Activated naive CD4-positive, alpha-beta T cell treated with anti-CD3 and anti-CD28 coated beads, Interleukin-2, amount 10 ng/mL, durations not matched to agents 7 days and 5 days (primary cell): ENCODE measurements at regions not wholly inside any gene's neighbourhood (a gene's known extent, or its start where the extent isn't known, plus 50 kb on each side); places are given as distances from the start of the nearest gene placed in this dataset.
"Not testable (repeated sequence)": the region's sequence is repeated elsewhere in the genome, so short reads cannot be mapped to it uniquely, and the experiment has no call there.

ENCODE experiments used
- CTCF ChIA-PET: fragments of 350-600 bp; sonication (Branson Sonifier 250); formaldehyde crosslinking; loops from one replicate; lab custom pipeline; 2021; ENCODE audit warnings: antibody characterized with exemption; lab: Charles Lee
- DNase-seq: peaks from one replicate; pipeline ENCODE4 v3.0.0-alpha.2; 2020
- H3K27ac Mint-ChIP-seq: one replicate; pipeline ENCODE4 v1.8.0; 2021; ENCODE audit warnings: mild to moderate bottlenecking, moderate library complexity, mixed read lengths
- H3K27me3 Mint-ChIP-seq: one replicate; pipeline ENCODE4 v1.8.0; 2021; ENCODE audit warnings: mild to moderate bottlenecking, mixed read lengths
- H3K36me3 Mint-ChIP-seq: one replicate; pipeline ENCODE4 v1.8.0; 2021; ENCODE audit warnings: mixed read lengths
- H3K4me1 Mint-ChIP-seq: one replicate; pipeline ENCODE4 v1.8.0; 2021; ENCODE audit warnings: mixed read lengths
- H3K4me3 Mint-ChIP-seq: one replicate; pipeline ENCODE4 v1.8.0; 2021; ENCODE audit warnings: mild to moderate bottlenecking, moderate library complexity, mixed read lengths
- H3K9me3 Mint-ChIP-seq: one replicate; pipeline ENCODE4 v1.8.0; 2021; ENCODE audit warnings: mixed read lengths

DNA sequence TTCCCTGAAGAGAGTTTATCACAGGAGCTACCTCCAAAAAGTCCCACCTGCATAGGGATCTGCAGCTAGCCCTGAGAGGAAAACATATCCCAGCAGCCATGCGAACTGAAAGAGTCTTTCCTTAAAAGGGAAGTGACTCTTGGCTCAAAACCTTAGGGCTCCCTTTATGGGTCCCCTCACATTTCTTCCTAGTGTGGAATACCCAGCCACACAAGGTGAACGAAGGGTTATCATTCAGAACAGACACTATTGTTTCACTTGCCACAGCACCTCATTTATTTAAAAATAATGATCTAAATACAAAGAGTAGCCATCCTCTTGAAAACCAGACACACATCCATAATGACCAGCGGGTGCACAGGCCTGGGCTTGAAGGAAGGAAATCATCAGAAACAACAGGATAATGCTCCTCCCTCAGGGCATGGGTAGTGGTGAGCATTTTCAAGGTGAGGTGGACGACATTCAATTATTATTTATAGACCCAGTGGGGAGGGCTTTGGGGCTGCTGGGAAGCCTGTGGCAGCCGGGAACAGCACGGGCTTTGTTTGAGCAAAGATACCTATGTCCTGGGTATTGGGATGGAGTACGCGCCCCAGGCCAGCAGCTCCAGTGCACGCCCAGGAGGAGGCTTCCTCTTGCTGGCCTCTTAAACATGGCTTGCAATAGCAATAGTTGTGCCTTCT is 119.0 kb upstream of the ITGA6 start:
- no peaks in the 10 kb centered on the region for H3K36me3 Mint-ChIP-seq
- H3K4me1 Mint-ChIP-seq, result no peaks in the 10 kb centered on the region
- no peak for DNase-seq
- CTCF ChIA-PET, result no interaction called here
- no peak overlapping the region for H3K27ac Mint-ChIP-seq
- peaks cover 11% of the 10 kb centered on the region for H3K27me3 Mint-ChIP-seq
- no peak overlapping the region for H3K4me3 Mint-ChIP-seq
- no peaks in the 10 kb centered on the region for H3K9me3 Mint-ChIP-seq

DNA sequence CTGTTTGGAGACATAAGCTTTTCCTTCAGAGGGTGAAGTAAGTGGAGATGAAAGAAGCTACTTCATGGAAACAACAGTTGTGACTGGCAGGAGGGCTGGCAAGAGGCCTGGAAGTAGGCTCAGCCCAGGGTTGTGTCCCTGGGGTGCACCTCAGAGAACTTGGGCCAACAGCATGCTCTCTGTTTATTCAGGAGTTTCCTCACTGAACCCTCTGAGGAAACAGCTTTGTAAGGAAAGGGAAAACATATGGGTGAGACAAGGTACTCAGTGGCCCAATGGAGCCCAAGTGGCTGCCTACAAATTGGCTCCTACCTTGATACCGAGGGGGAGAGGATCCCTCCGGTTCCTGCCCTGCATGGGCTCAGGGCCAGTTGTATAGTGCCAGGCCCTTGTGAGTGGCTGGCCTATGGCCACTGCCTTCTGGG is 115.5 kb upstream of the ITGA6 start:
- Mint-ChIP-seq H3K4me1 (no peaks in the 10 kb centered on the region), H3K27ac (no peak overlapping the region), H3K36me3 (no peaks in the 10 kb centered on the region), H3K4me3 (no peak overlapping the region), H3K9me3 (no peaks in the 10 kb centered on the region), H3K27me3 (peaks cover 5% of the 10 kb centered on the region)
- CTCF ChIA-PET, result no interaction called here
- DNase-seq, result no peak

- no peak for DNase-seq
- Mint-ChIP-seq H3K9me3 (no peaks in the 10 kb centered on the region), H3K36me3 (no peaks in the 10 kb centered on the region), H3K27me3 (no peaks in the 10 kb centered on the region), H3K27ac (no peak overlapping the region), H3K4me3 (no peak overlapping the region), H3K4me1 (no peaks in the 10 kb centered on the region)
- CTCF ChIA-PET, result no interaction called here
These were observed 113.6 kb upstream of the ITGA6 start for GRCh38 chr2:172313715-172314341.

DNA sequence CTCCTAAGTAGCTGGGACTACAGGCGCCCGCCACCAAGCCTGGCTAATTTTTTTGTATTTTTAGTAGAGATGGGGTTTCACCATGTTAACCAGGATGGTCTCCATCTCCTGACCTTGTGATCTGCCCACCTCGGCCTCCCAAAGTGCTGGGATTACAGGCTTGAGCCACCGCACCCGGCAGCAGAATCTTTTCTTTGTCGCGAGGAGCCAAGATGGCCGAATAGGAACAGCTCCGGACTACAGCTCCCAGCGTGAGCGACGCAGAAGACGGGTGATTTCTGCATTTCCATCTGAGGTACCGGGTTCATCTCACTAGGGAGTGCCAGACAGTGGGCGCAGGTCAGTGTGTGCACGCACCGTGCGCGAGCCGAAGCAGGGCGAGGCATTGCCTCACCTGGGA is 112.3 kb upstream of the ITGA6 start:
- DNase-seq, H3K36me3 Mint-ChIP-seq, CTCF ChIA-PET, H3K9me3 Mint-ChIP-seq, H3K4me1 Mint-ChIP-seq, H3K4me3 Mint-ChIP-seq, H3K27ac Mint-ChIP-seq, H3K27me3 Mint-ChIP-seq: not testable (repeated sequence)

DNA sequence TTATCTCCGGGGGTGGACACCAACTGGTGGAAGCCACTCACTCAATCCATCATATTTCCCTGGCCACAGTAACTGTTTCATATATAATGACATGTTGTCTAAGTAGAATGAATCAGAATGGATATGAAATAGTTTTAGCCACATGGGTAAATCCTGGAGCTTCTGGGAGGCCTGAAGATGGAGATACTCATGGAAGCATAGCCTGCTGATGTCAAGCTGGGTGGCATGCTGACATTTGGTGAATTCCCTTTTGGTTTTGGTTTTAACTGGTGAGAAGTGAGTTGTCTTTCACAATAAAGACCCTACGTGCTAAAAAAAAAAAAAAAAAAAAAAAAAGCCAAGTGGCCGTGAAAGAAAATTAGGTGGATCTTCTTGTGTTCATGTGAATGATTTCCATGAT is 105.3 kb upstream of the ITGA6 start:
- Mint-ChIP-seq H3K27me3 (peaks cover 18% of the 10 kb centered on the region), H3K4me3 (no peak overlapping the region)
- DNase-seq, result no peak

GRCh38 chr2:172323256-172323655 is 104.1 kb upstream of the ITGA6 start:
- Mint-ChIP-seq H3K9me3 (peaks cover 3% of the 10 kb centered on the region), H3K27ac (no peak overlapping the region), H3K4me3 (no peak overlapping the region), H3K4me1 (no peaks in the 10 kb centered on the region), H3K36me3 (no peaks in the 10 kb centered on the region), H3K27me3 (peaks cover 18% of the 10 kb centered on the region)
- CTCF ChIA-PET, result interaction anchor here (1.1 kb wide), 1 partner anchor 139 kb away, joined by 3 read pairs; no protein-coding TSS in a partner anchor
- DNase-seq, result no peak

More for the DNA sequence above, 105.3 kb upstream of the ITGA6 start:
- H3K27ac Mint-ChIP-seq, result no peak overlapping the region
- H3K4me1 Mint-ChIP-seq, result no peaks in the 10 kb centered on the region
- no peaks in the 10 kb centered on the region for H3K36me3 Mint-ChIP-seq
- CTCF ChIA-PET, result interaction anchor here (1.2 kb wide), 1 partner anchor 140 kb away, joined by 4 read pairs; no protein-coding TSS in a partner anchor
- H3K9me3 Mint-ChIP-seq, result peaks cover 3% of the 10 kb centered on the region

GRCh38 chr2:172323861-172324597 is 103.4 kb upstream of the ITGA6 start:
- Mint-ChIP-seq H3K9me3 (peaks cover 3% of the 10 kb centered on the region), H3K4me1 (no peaks in the 10 kb centered on the region), H3K4me3 (no peak overlapping the region), H3K27ac (no peak overlapping the region), H3K36me3 (no peaks in the 10 kb centered on the region), H3K27me3 (peaks cover 18% of the 10 kb centered on the region)
- no peak for DNase-seq
- CTCF ChIA-PET, result interaction anchor here (1.1 kb wide), 1 partner anchor 138 kb away, joined by 3 read pairs; no protein-coding TSS in a partner anchor

GRCh38 chr2:172326211-172326509 is 101.2 kb upstream of the ITGA6 start:
- DNase-seq, result no peak
- Mint-ChIP-seq H3K27ac (no peak overlapping the region), H3K4me3 (no peak overlapping the region), H3K27me3 (peaks cover 18% of the 10 kb centered on the region), H3K36me3 (no peaks in the 10 kb centered on the region), H3K4me1 (peaks cover 3% of the 10 kb centered on the region), H3K9me3 (peaks cover 3% of the 10 kb centered on the region)
- CTCF ChIA-PET, result no interaction called here

DNA sequence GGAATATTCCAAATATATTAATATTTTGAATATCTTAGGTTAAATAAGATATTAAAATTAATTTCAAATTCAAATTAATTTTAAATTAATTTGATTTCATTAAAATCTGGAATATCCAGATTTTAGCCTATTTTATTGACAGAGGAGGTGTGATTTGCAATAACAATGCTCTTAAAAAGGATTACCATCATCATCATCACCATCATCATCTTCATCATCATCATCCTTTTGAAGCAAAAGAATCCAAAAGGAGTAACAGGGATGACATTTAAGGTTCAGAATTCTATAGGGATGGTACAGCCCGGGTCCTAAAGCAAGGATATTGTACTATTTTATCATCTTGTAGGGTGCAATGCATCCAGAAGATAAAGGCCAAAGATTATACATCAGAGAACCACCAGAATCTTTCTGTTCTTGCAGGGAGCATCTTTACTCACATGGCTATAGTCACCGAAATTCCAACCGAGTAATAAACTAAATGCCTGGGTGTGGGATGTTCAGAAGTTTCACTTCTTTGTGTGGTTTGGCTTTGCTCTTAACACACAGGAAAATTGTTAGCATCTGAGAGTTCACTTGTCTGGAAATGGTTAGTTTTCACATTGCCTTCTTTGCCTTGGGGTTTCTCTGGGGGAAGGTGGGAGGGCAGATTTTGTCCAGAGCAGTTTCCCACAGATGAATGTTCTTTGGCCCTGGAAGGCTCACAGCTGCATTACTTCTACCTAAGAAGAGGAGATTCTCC is 99.1 kb upstream of the ITGA6 start:
- Mint-ChIP-seq H3K4me1 (peaks cover 3% of the 10 kb centered on the region), H3K27ac (no peak overlapping the region), H3K4me3 (no peak overlapping the region), H3K9me3 (no peaks in the 10 kb centered on the region), H3K36me3 (no peaks in the 10 kb centered on the region), H3K27me3 (peaks cover 21% of the 10 kb centered on the region)
- DNase-seq, result no peak
- CTCF ChIA-PET, result no interaction called here

DNA sequence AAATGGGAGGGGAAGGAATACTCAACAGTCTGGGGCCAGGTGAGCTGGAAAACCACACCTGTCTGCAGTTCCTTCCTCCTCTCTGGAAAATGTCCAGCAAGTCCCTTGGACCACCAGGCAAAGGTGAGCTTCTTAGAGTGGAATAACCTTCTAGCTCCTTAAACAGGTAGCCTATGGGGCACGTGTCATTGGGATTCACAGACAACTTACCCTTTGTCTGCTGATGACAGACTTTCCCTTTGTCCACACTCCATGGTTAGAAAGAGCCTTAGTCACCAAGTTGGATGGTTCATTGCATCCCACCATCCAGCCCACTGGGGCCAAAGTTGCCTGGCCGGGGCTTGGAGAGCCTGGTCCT is 98.0 kb upstream of the ITGA6 start:
- Mint-ChIP-seq H3K9me3 (no peaks in the 10 kb centered on the region), H3K4me3 (no peak overlapping the region), H3K36me3 (no peaks in the 10 kb centered on the region), H3K4me1 (peaks cover 3% of the 10 kb centered on the region), H3K27ac (no peak overlapping the region), H3K27me3 (peaks cover 10% of the 10 kb centered on the region)
- DNase-seq, result no peak
- CTCF ChIA-PET, result no interaction called here

DNA sequence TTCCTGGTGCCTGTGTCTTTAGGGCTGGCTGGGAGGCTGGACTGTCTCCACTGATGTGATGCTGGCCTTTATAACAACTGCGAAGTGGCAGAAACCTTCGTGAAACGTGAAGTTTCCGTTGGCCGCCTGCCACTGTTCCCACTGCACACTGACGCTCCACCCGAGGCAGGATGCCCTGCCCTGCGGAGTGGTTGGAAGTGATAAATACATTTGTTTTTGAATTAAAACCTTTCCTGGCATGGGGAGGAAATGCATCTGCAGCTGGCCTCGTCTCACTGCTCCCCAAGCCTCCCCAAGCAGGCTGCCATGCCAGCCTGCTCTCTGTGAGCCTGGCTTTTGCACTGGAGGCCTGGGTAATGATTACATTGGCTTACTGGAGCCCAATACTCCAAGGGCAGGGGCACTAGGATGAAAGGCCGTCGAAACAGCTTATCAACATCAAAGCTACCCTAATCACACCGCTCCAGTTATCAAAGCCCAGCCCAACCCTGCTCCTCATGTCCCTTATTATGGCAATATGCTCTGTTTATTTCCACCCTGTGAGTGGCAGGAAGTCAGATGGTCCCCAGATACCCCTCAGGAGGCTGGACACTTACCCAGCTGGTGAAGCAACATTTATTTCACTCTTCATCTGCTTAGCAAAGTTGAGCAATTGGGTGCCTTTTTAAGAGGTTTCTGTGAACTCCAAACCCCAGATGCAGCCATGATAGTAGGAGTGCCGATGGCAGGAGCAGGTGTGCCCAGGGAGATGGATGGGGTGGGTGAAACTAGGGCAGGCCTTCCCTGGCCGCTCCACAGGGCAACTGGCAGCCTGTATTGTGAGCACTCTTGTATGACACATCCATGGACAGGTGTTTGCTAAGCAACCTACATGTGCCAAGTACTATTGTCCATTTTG is 97.4 kb upstream of the ITGA6 start:
- DNase-seq, result no peak
- Mint-ChIP-seq H3K27ac (no peak overlapping the region), H3K9me3 (no peaks in the 10 kb centered on the region), H3K36me3 (no peaks in the 10 kb centered on the region), H3K27me3 (peaks cover 11% of the 10 kb centered on the region), H3K4me3 (no peak overlapping the region), H3K4me1 (peaks cover 3% of the 10 kb centered on the region)
- CTCF ChIA-PET, result no interaction called here

- Mint-ChIP-seq H3K27me3 (peaks cover 24% of the 10 kb centered on the region), H3K27ac (no peak overlapping the region), H3K36me3 (no peaks in the 10 kb centered on the region), H3K4me3 (no peak overlapping the region), H3K4me1 (peaks cover 3% of the 10 kb centered on the region), H3K9me3 (no peaks in the 10 kb centered on the region)
- no peak for DNase-seq
- CTCF ChIA-PET, result no interaction called here
These were observed 94.9 kb upstream of the ITGA6 start for GRCh38 chr2:172332507-172332906.

GRCh38 chr2:172333235-172333977 is 94.0 kb upstream of the ITGA6 start:
- Mint-ChIP-seq H3K9me3 (no peaks in the 10 kb centered on the region), H3K4me3 (no peak overlapping the region), H3K4me1 (peaks cover 3% of the 10 kb centered on the region), H3K36me3 (no peaks in the 10 kb centered on the region), H3K27ac (no peak overlapping the region), H3K27me3 (peaks cover 24% of the 10 kb centered on the region)
- CTCF ChIA-PET, result no interaction called here
- no peak for DNase-seq
